Psoas muscle (tissue), 7 donors: ENCODE measurements at regions not wholly inside any gene's neighbourhood (a gene's known extent, or its start where the extent isn't known, plus 50 kb on each side); places are given as distances from the start of the nearest gene placed in this dataset.

Experiments used
- ATAC-seq, 4 donors: fragments of 200-7000 bp; cut with Tn5 transposase; one replicate each; pipeline ENCODE4 v1.9.1; 2020; ENCODE audit warnings: moderate library complexity in 3 of 4, mild to moderate bottlenecking in 2 of 4
- DNase-seq, 2 donors: peaks; one replicate each; pipeline ENCODE4 v3.0.0-alpha.2; 2020
- H3K27ac ChIP-seq: fragments of 200-600 bp; one replicate; pipeline ENCODE4 v1.8.0; 2022
- H3K27me3 ChIP-seq, 3 donors: fragments of 200-600 bp in 1 of 3; one replicate each; pipeline versions ENCODE4 v1.6.1 to v1.8.0; 2013 to 2022; ENCODE audit warnings: low read length in 2 of 3, mild to moderate bottlenecking in 2 of 3, moderate library complexity in 1 of 3; ENCODE audit not compliant: insufficient read depth in 3 of 3
- H3K36me3 ChIP-seq, 2 donors: fragments of 200-600 bp in 1 of 2; one replicate each; pipeline versions ENCODE4 v1.6.1 to v1.8.0; 2013 to 2022; ENCODE audit warnings: low read depth in 1 of 2, mild to moderate bottlenecking in 1 of 2, moderate library complexity in 1 of 2; ENCODE audit not compliant: insufficient read depth in 1 of 2
- H3K4me1 ChIP-seq: fragments of 200-600 bp; one replicate; pipeline ENCODE4 v1.8.0; 2022
- H3K4me3 ChIP-seq: fragments of 200-600 bp; one replicate; pipeline ENCODE4 v1.8.0; 2022; ENCODE audit warnings: mild to moderate bottlenecking
- H3K9me3 ChIP-seq: fragments of 200-600 bp; one replicate; pipeline ENCODE4 v1.8.0; 2022
- WGBS, 3 donors: extraction: QIAGEN DNeasy Blood & Tissue Kit; methylation state at CpG; one replicate each; pipeline versions ENCODE4 v1.1.6 to v1.1.7; 2013; 5-methylcytosine and 5-hydroxymethylcytosine counted together
- intact Hi-C, 2 donors: fragments of 100-400 bp; cut with DNase I; formaldehyde crosslinking; loops; one replicate each; pipeline versions ENCODE4 v1.11.0 to v1.14.2; 2022
- TF ChIP-seq, protein P1 (sequence below): fragments of 200-600 bp; IDR thresholded peaks from one replicate; pipeline ENCODE4 v1.8.0; 2022; ENCODE audit warnings: antibody characterized with exemption
- donor health status: healthy with polysubstance abuse.
- donor health status: DM: no; HTN: no; CAD: no; lungs with moderate emphysema.
- donor health status: Bipolar disorder and iron deficiency.
- donor health status: healthy.
- donor health status: DM: yes; HTN: yes; CAD: no.
- donor health status: DM: no; HTN: no; CAD: no.
- donor health status: DM: yes; HTN: yes; CAD: no.

- H3K27me3 ChIP-seq = no peaks in the 10 kb centered on the region
- ATAC-seq (peak in 2 of 4 donors; percentile 36 to 56), DNase-seq (peak in 1 of 2 donors; percentile 66)
- TF ChIP-seq, protein P1, sequence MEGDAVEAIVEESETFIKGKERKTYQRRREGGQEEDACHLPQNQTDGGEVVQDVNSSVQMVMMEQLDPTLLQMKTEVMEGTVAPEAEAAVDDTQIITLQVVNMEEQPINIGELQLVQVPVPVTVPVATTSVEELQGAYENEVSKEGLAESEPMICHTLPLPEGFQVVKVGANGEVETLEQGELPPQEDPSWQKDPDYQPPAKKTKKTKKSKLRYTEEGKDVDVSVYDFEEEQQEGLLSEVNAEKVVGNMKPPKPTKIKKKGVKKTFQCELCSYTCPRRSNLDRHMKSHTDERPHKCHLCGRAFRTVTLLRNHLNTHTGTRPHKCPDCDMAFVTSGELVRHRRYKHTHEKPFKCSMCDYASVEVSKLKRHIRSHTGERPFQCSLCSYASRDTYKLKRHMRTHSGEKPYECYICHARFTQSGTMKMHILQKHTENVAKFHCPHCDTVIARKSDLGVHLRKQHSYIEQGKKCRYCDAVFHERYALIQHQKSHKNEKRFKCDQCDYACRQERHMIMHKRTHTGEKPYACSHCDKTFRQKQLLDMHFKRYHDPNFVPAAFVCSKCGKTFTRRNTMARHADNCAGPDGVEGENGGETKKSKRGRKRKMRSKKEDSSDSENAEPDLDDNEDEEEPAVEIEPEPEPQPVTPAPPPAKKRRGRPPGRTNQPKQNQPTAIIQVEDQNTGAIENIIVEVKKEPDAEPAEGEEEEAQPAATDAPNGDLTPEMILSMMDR = no peak
- intact Hi-C loops = no loop called here
- no peak overlapping the region for H3K4me3 ChIP-seq
- WGBS, 3 donors = 70 to 81% (median 75%) methylated on average over 8 of the region's 8 CpGs
- no peaks in the 10 kb centered on the region for H3K9me3 ChIP-seq
- no peaks in the 10 kb centered on the region for H3K36me3 ChIP-seq
- no peak overlapping the region for H3K27ac ChIP-seq
- peaks cover 7% of the 10 kb centered on the region for H3K4me1 ChIP-seq
These were observed 69.0 kb upstream of the LPP start for GRCh38 chr3:188084752-188085583.

- Histone ChIP-seq H3K9me3 (no peaks in the 10 kb centered on the region), H3K36me3 (no peaks in the 10 kb centered on the region), H3K27me3 (no peaks in the 10 kb centered on the region), H3K27ac (no peak overlapping the region), H3K4me3 (no peak overlapping the region), H3K4me1 (peaks cover 7% of the 10 kb centered on the region)
- WGBS, 3 donors = 29 to 48% (median 32%) methylated on average over 10 of the region's 10 CpGs
- intact Hi-C loops = no loop called here
- peak; percentile 67 to 72 (median 68) for ATAC-seq
- TF ChIP-seq, protein P1 = no peak
- no peak for DNase-seq
These were observed 68.1 kb upstream of the LPP start for GRCh38 chr3:188085584-188086560.

DNA sequence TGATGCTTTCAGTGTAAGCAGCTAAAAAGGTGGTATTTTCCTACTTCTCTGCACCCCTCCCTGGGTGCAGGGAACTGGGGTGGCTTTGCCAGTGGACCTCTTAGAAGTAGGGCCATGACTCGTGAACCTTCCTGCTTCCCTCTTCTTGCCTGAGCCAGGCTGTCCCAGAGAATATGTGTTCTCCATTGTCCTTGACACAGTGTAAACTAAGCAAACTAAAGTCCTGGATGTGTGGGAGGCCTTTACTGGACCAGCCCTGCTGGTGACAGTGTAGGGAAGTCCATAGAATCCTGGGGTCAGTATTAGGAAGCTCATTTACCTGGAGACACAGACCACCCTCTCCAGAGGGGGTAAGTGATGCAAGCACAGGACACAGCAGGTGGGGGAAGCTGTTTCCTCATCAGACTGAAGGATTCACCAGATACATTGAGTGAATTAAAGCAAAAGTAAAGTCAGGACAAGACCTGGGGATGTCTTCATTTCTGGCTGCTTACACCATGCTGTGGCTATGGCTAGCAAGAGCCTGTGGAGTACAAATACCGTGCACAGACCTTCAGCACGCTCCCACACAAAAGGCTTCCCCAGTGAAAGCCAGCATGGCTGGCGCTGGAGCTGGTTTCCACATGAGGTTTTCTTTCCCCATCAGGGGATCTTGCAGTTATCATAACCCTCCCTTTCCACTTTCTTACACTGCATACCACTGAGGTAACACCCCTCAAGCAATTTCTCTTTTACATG lies 64.8 kb upstream of the LPP start:
- DNase-seq (no peak), ATAC-seq (no peak)
- Histone ChIP-seq H3K27ac (no peak overlapping the region), H3K9me3 (no peaks in the 10 kb centered on the region), H3K36me3 (no peaks in the 10 kb centered on the region), H3K4me1 (peaks cover 7% of the 10 kb centered on the region), H3K27me3 (no peaks in the 10 kb centered on the region), H3K4me3 (no peak overlapping the region)
- TF ChIP-seq, protein P1 = no peak
- intact Hi-C loops = no loop called here
- 93 to 97% (median 95%) methylated on average over 4 of the region's 4 CpGs for WGBS, 3 donors

- DNase-seq = no peak
- TF ChIP-seq, protein P1 = no peak
- intact Hi-C loops = loop anchor here in 1 of 2 donors (5.0 kb wide), 1 partner anchor 42 kb away; no protein-coding TSS in a partner anchor
- Histone ChIP-seq H3K4me3 (no peak overlapping the region), H3K9me3 (no peaks in the 10 kb centered on the region), H3K27me3 (no peaks in the 10 kb centered on the region), H3K36me3 (no peaks in the 10 kb centered on the region), H3K27ac (no peak overlapping the region), H3K4me1 (peaks cover under 1% of the 10 kb centered on the region)
- WGBS, 3 donors = 75 to 79% (median 76%) methylated on average over 10 of the region's 10 CpGs
- ATAC-seq = no peak
These were observed 63.2 kb upstream of the LPP start for GRCh38 chr3:188090620-188091309.
